ENCODE measurements at regions not wholly inside any gene's neighbourhood (a gene's known extent, or its start where the extent isn't known, plus 50 kb on each side); places are given as distances from the start of the nearest gene placed in this dataset.

DNA sequence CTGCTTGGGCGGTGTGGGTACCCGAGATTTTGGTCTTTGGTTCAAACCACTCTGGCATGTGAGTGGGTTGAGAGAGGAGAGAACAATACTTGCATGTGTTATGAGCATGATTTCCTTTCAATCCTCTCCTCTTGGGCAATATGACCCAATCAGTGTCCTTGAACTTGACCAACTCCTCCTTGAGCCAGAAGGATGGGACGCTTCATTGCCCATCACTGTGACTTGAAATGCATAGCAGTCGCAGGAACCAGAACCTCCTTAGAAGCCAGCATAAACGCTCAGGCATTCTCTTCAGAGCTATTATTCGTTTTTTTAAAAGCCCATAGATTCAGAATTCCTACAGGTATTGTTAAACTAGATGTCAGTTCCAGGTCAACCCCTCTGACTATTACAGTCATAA, 367.4 kb downstream of the HAPSTR1 start:
- no peak for DNase-seq (ENCODE audit: low spot score)

DNA sequence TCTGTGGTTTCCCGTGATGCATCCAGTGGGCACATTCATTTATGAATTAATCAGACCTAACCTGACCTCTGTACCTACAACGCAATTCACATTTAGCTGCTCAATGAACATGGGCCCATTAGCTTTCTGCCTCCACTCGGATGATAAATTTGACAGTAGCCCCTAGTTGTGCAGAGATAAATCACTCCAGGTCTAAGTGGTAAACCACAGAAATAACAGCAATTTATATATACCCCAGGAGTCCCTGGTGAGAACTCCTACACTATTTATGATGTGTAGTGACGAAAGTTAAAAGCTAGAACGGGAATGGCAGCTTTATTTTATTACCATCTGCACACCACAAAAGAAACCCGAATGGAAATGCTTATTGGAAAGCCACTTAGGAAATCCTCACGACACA, 371.5 kb downstream of the HAPSTR1 start:
- no peak for DNase-seq (ENCODE audit: low spot score)

DNA sequence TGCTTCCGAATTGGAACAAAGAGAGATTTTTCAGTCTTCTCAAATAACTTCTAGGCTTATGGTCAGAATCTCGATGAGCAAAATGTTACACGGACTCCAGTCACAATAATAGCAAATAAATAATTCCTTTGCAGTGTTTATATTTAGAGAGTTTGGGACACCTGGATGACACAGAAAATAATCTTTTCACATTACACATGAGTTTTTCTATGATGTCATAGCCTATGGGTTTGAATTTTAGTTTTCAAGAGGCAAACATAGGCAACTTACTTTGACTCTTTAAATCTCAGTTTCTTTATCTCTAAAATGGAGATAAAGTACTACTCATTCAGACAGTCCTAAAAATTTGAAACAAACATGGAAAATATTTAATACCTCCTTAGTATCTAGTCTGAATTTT, 372.0 kb downstream of the HAPSTR1 start:
- no peak for DNase-seq (ENCODE audit: low spot score)

DNA sequence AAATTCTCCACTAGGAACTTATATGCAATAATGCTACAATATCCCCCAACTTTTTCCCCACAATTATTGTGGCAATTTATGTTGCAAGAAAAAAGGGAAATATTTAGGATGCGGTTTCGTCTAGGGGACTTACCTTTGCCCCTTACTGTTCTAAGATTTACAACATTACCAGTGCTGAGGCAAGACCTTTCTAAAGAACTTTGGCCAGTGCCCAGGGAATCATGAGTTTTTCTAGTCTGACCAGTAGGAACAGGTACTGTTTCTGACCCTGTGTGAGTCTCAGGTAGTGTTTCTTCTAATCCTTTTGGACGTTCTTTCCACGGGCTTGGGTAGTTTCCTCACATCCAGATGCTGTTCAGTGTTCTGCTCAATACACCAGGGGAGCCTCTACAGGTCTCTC, 373.7 kb downstream of the HAPSTR1 start:
- DNase-seq (ENCODE audit: low spot score), result no peak

- DNase-seq (ENCODE audit: low spot score), result no peak
These were observed 378.1 kb downstream of the HAPSTR1 start for GRCh38 chr16:9469512-9469911.

- DNase-seq (ENCODE audit: low spot score), result no peak
These were observed 385.3 kb downstream of the HAPSTR1 start for GRCh38 chr16:9476744-9477143.

GRCh38 chr16:9479008-9479407, 387.6 kb downstream of the HAPSTR1 start:
- DNase-seq (ENCODE audit: low spot score), result no peak

DNA sequence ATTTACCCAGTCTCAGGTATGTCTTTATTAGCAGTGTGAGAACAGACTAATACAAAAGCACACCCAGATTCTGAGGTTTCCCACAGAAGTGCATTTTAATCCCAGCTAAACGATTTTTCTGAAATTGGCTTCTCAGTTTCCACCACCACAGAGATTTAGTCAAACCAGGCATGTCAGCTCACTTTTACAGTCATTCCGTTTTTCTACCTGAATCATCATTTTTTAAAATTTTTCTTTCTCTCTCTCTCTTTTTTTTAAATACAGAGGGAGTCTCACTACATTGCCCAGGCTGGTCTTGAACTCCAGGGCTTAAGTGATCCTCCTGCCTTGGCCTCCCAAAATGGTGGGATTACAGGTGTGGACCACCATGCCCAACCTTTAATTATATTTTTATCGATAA, 389.1 kb downstream of the HAPSTR1 start:
- DNase-seq (ENCODE audit: low spot score), result no peak

- DNase-seq (ENCODE audit: low spot score), result no peak
These were observed 390.6 kb downstream of the HAPSTR1 start for GRCh38 chr16:9481747-9482730.

GRCh38 chr16:9484426-9484825, 393.0 kb downstream of the HAPSTR1 start:
- no peak for DNase-seq (ENCODE audit: low spot score)

- DNase-seq (ENCODE audit: low spot score), result no peak
These were observed 393.4 kb downstream of the HAPSTR1 start for GRCh38 chr16:9484881-9485280.

GRCh38 chr16:9489835-9490467, 398.5 kb downstream of the HAPSTR1 start:
- no peak for DNase-seq (ENCODE audit: low spot score)

- DNase-seq (ENCODE audit: low spot score), result no peak
These were observed 404.4 kb downstream of the HAPSTR1 start for GRCh38 chr16:9495824-9496223.

DNA sequence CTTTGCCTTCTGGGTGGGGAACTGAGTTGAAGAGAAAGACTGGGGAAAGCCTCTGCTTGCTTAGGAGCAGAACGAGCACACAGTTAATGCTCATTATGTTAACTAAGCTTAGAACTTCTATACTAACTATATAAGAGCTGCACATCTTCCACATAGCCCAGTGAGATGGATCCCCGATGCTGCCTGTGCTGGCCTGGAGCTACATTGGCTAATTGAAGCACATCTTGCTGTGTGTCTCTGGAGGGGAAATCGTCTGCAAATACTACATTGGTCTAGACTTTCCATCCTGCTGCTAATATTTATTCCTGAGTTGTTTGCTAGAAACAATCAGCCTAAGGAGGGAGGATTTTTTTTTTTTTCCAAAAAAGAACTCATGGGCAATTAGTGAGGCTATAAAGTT, 406.3 kb downstream of the HAPSTR1 start:
- DNase-seq (ENCODE audit: low spot score), result no peak

DNA sequence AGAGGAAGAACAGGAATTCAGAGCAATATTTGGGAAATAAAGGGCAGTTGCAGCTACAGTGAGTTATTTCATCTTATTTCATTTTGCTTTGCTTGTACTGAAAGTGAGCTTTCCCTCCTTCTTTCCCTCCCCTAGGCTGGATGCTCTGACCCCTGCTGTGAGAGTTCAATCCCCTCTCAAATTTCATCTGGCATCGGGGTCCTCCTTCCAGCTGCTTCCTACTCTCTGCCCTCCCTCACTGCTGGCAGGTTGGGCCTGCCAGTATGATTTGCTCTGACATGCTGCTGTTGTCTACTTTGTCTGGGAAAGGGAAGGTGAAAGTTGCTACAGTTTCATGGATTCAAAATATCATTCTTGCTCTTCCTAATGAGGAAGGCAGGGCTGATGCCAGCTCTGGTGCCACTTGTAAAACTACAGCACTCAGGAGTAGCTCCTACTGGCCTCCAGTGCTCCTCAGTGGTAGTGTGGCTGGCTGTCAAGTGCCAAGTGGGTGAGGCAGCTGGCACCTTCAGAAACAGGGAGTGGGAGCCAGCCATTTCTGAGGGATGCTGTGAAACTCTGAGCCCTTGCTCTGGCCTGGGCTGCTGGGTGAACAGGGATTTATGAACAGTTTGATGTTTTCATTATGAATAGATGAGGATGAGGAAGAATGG, 408.6 kb downstream of the HAPSTR1 start:
- DNase-seq (ENCODE audit: low spot score), result no peak

- no peak for DNase-seq (ENCODE audit: low spot score)
These were observed 409.4 kb downstream of the HAPSTR1 start for GRCh38 chr16:9500872-9501271.

- DNase-seq (ENCODE audit: low spot score), result no peak
These were observed 412.0 kb downstream of the HAPSTR1 start for GRCh38 chr16:9503251-9503984.

DNA sequence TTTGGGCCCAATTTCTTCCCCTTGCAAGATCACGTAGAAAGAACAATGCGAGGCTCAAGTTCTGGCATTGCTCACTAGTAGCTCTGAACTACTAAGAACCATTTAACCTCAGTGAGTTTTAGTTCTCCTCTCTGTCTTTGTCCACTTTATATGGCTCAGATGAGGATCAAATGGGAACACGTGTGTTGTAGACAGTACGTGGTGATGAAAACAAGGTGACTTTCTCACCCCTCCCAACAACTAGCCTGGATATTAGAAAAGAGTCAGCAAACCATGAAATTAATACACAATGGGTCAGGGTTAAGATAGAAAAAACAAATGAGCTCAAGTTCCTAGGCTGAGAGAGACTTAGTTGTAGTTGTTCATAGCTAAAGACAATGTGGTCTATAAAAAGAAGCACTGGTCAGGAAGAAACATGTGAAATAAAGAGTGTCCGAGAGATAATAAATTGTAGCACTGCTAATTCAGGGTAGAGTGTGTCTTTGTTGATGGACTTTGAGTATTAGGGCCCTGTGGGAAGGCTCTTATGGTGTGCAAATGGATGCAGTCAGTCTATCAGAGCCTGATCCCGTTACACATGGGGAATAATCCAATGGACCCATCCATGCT, 417.0 kb downstream of the HAPSTR1 start:
- no peak for DNase-seq (ENCODE audit: low spot score)

DNA sequence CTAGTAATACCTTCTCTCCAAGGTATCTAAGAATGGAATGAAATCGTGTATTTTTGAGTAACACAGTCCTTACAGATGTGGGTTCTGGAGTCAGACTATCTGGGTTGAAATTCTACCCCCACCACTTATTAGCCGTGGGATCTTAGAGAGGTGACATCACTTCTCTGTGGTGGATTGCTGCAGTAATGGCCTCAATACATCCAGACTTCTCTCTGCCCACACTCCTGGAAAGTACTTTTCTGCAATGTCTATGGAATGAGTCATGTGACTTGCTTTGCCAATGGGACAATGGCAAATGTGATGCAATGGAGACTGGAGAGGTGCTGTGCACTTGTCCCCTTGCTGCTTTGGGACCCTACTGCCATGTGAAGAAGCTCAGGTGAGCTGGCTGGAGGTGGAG, 418.2 kb downstream of the HAPSTR1 start:
- no peak for DNase-seq (ENCODE audit: low spot score)

- DNase-seq (ENCODE audit: low spot score), result no peak
These were observed 419.9 kb downstream of the HAPSTR1 start for GRCh38 chr16:9511389-9511788.

DNA sequence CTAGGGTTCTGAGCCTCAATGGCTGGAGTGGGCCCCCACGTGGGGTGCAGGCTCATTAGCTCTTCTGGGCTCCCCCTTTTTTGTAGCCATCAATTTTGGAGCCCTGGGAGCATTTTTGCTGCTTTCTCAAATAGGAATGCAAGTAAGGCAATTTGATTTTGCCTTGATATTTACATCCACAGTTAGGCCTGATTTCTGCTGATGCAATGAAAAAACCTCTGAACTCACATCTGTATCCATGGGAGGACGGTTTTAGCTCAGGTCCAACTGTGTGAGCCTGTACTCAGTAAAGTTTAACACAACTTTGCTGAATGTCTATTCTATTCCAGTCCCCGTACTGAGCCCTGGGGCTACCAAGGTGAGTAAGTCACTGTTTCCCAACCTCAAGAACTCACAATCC, 425.0 kb downstream of the HAPSTR1 start:
- no peak for DNase-seq (ENCODE audit: low spot score)
